HUES48 (cell line): ENCODE measurements at regions not wholly inside any gene's neighbourhood (a gene's known extent, or its start where the extent isn't known, plus 50 kb on each side); places are given as distances from the start of the nearest gene placed in this dataset.

ENCODE experiments used
- H3K27ac ChIP-seq: one replicate; pipeline ENCODE4 v1.7.0; 2013; ENCODE audit warnings: low read depth, low read length, inconsistent platforms
- H3K27me3 ChIP-seq: 2 replicates; pipeline ENCODE4 v1.6.1; 2013; ENCODE audit warnings: mild to moderate bottlenecking, low read length; ENCODE audit not compliant: control insufficient read depth, insufficient read depth
- H3K36me3 ChIP-seq: 2 replicates; pipeline ENCODE4 v1.6.1; 2013; ENCODE audit warnings: low read length; ENCODE audit not compliant: control insufficient read depth, insufficient read depth
- H3K4me1 ChIP-seq: 2 replicates; pipeline ENCODE4 v1.6.1; 2013; ENCODE audit warnings: mild to moderate bottlenecking, low read length; ENCODE audit not compliant: control insufficient read depth, insufficient read depth
- H3K4me3 ChIP-seq: 2 replicates; pipeline ENCODE4 v1.5.1; 2013; ENCODE audit warnings: mild to moderate bottlenecking, low read depth, low read length
- H3K9ac ChIP-seq: 2 replicates; pipeline ENCODE4 v1.6.1; 2013; ENCODE audit warnings: mild to moderate bottlenecking, low read depth, low read length, moderate library complexity
- H3K9me3 ChIP-seq: 2 replicates; pipeline ENCODE4 v1.6.1; 2013; ENCODE audit warnings: low read length; ENCODE audit not compliant: control insufficient read depth, insufficient read depth

GRCh38 chr11:128193615-128194014 lies 393.7 kb downstream of the ETS1 start:
- no peaks in the 10 kb centered on the region for H3K27me3 ChIP-seq
- H3K27ac ChIP-seq, result no peak overlapping the region
- no peak overlapping the region for H3K4me3 ChIP-seq
- no peak overlapping the region for H3K9ac ChIP-seq
- H3K4me1 ChIP-seq, result no peaks in the 10 kb centered on the region
- H3K36me3 ChIP-seq, result no peaks in the 10 kb centered on the region
- H3K9me3 ChIP-seq, result no peaks in the 10 kb centered on the region

- no peak overlapping the region for H3K27ac ChIP-seq
- H3K4me1 ChIP-seq, result no peaks in the 10 kb centered on the region
- no peaks in the 10 kb centered on the region for H3K27me3 ChIP-seq
- peaks cover 2% of the 10 kb centered on the region; the same call in 1 of the 2 replicates for H3K9me3 ChIP-seq
- H3K4me3 ChIP-seq, result no peak overlapping the region
- no peaks in the 10 kb centered on the region for H3K36me3 ChIP-seq
- H3K9ac ChIP-seq, result no peak overlapping the region
Measured at GRCh38 chr11:128190312-128190711, 397.0 kb downstream of the ETS1 start.

GRCh38 chr11:128189823-128190222 lies 397.5 kb downstream of the ETS1 start:
- H3K4me3 ChIP-seq, result no peak overlapping the region
- H3K27me3 ChIP-seq, result no peaks in the 10 kb centered on the region
- H3K4me1 ChIP-seq, result no peaks in the 10 kb centered on the region
- no peak overlapping the region for H3K9ac ChIP-seq
- H3K9me3 ChIP-seq, result peaks cover 7% of the 10 kb centered on the region; the same call in 1 of the 2 replicates
- no peaks in the 10 kb centered on the region for H3K36me3 ChIP-seq
- no peak overlapping the region for H3K27ac ChIP-seq

DNA sequence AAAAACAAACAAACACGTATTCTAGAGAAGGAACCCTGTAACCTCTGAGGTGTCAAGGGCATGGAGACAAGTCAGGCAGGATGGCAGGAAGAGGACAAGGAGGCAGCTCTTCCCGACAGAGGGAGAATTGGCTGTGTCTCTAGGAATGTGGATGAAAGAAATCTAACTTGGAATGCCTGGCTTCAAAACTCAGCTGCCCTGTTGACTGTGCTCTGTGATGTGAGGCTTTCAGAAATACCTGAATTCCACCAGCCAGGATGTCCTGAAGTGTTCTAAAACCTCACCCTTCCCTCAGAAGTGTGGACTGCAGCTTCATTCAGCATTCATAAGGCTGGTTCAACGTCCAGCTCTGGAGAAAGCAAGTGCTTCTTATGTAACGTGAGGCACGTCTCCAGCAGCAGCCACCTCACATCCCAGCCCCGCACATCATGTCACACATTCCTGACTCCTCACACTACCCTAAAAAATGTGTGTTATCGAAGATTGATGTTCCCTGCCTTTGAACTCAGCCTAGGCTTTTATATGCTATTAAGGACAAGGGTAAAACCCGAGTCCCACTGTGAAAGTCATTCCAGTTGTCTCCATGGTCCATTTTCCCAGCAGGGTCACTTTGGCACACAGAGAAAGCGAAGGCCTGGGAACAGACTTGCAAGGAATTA lies 398.9 kb downstream of the ETS1 start:
- Histone ChIP-seq H3K9me3 (peaks cover 9% of the 10 kb centered on the region; the same call in 1 of the 2 replicates), H3K4me1 (no peaks in the 10 kb centered on the region), H3K27me3 (no peaks in the 10 kb centered on the region), H3K4me3 (no peak overlapping the region), H3K36me3 (no peaks in the 10 kb centered on the region), H3K27ac (no peak overlapping the region), H3K9ac (no peak overlapping the region)

DNA sequence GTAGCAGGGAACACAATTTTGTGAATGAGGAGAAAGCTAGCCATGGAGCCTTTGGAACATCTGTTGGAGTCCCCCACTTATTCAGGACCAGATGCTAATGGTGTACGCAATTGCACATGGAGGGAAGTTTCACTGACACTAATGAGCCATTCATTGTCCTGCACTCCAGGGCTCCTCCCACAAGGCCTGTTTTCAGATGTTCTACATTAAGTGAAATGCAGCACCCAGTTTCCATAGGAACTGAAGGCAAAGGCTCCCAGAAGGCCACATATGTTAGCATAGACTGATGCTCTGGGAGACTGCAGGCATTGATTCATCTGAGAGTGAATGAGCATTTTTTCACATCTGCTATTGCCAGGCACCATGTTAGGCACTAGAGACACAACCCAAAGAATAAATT lies 399.5 kb downstream of the ETS1 start:
- Histone ChIP-seq H3K4me1 (no peaks in the 10 kb centered on the region), H3K4me3 (no peak overlapping the region), H3K27me3 (no peaks in the 10 kb centered on the region), H3K27ac (no peak overlapping the region), H3K36me3 (no peaks in the 10 kb centered on the region), H3K9me3 (peaks cover 9% of the 10 kb centered on the region; the same call in 1 of the 2 replicates), H3K9ac (no peak overlapping the region)

GRCh38 chr11:128187377-128187776 lies 400.0 kb downstream of the ETS1 start:
- Histone ChIP-seq H3K36me3 (no peaks in the 10 kb centered on the region), H3K27ac (no peak overlapping the region), H3K9ac (no peak overlapping the region), H3K9me3 (peaks cover 9% of the 10 kb centered on the region; the same call in 1 of the 2 replicates), H3K27me3 (no peaks in the 10 kb centered on the region), H3K4me3 (no peak overlapping the region), H3K4me1 (no peaks in the 10 kb centered on the region)

DNA sequence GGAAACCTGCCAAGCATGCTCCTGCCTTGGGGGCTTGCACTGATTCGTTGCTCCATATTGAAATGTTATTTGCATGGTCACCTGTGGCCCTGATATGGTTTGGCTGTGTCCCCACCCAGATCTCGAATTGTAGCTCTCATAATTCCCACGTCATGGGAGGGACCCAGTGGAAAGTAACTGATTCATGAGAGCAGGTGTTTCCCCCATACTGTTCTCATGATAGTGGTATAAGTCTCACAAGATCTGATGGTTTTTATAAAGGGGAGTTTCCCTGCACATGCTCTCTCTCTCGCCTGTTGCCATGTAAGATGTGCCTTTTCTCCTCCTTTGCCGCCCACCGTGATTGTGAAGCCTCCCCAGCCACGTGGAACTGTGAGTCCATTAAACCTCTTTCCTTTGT lies 402.4 kb downstream of the ETS1 start:
- Histone ChIP-seq H3K9ac (no peak overlapping the region), H3K36me3 (no peaks in the 10 kb centered on the region), H3K9me3 (peaks cover 9% of the 10 kb centered on the region; the same call in 1 of the 2 replicates), H3K27me3 (no peaks in the 10 kb centered on the region), H3K4me3 (no peak overlapping the region), H3K27ac (no peak overlapping the region), H3K4me1 (no peaks in the 10 kb centered on the region)

- Histone ChIP-seq H3K4me3 (no peak overlapping the region), H3K36me3 (no peaks in the 10 kb centered on the region), H3K9me3 (peaks cover 9% of the 10 kb centered on the region; the same call in 1 of the 2 replicates), H3K27me3 (no peaks in the 10 kb centered on the region), H3K9ac (no peak overlapping the region), H3K4me1 (no peaks in the 10 kb centered on the region), H3K27ac (no peak overlapping the region)
Measured at GRCh38 chr11:128182844-128183243, 404.5 kb downstream of the ETS1 start.

DNA sequence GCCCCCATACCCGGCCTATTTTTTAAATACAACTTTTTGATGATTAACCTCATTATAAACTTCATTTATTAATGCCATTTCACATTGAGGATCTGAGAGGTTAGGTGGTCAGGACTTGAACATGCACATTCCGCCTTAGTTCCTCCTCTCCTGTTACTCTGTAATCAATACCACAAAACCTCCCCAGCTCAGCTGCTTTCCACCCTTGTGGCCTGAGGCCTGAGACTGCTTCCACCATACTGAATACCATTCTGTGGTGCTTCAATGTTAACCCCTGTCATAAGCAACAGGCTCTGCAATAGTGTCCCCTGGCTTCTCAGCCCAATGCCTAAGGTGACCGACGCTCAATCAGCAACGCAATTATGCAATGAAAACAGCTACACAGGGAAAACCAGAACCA lies 405.4 kb downstream of the ETS1 start:
- Histone ChIP-seq H3K9me3 (peaks cover 9% of the 10 kb centered on the region; the same call in 1 of the 2 replicates), H3K27me3 (no peaks in the 10 kb centered on the region), H3K9ac (no peak overlapping the region), H3K27ac (no peak overlapping the region), H3K4me1 (no peaks in the 10 kb centered on the region), H3K4me3 (no peak overlapping the region), H3K36me3 (no peaks in the 10 kb centered on the region)

- H3K9me3 ChIP-seq, result peaks cover 9% of the 10 kb centered on the region; the same call in 1 of the 2 replicates
- H3K27me3 ChIP-seq, result no peaks in the 10 kb centered on the region
- no peak overlapping the region for H3K9ac ChIP-seq
- H3K4me1 ChIP-seq, result no peaks in the 10 kb centered on the region
- no peak overlapping the region for H3K27ac ChIP-seq
- H3K4me3 ChIP-seq, result no peak overlapping the region
- no peaks in the 10 kb centered on the region for H3K36me3 ChIP-seq
Measured at GRCh38 chr11:128181088-128181480, 406.3 kb downstream of the ETS1 start.

- H3K27ac ChIP-seq, result no peak overlapping the region
- no peak overlapping the region for H3K9ac ChIP-seq
- H3K4me1 ChIP-seq, result peaks cover 1% of the 10 kb centered on the region; the same call in 1 of the 2 replicates
- H3K9me3 ChIP-seq, result peaks cover 9% of the 10 kb centered on the region; the same call in 1 of the 2 replicates
- no peaks in the 10 kb centered on the region for H3K36me3 ChIP-seq
- no peak overlapping the region for H3K4me3 ChIP-seq
- H3K27me3 ChIP-seq, result no peaks in the 10 kb centered on the region
Measured at GRCh38 chr11:128180441-128181087, 406.8 kb downstream of the ETS1 start.
